Retina (tissue), 1 donor: ENCODE measurements at regions not wholly inside any gene's neighbourhood (a gene's known extent, or its start where the extent isn't known, plus 50 kb on each side); places are given as distances from the start of the nearest gene placed in this dataset.
"Not testable (repeated sequence)": the region's sequence is repeated elsewhere in the genome, so short reads cannot be mapped to it uniquely, and the experiment has no call there.

Experiments
- DNase-seq: peaks from one replicate; pipeline ENCODE4 v3.0.0-alpha.2; 2016

DNA sequence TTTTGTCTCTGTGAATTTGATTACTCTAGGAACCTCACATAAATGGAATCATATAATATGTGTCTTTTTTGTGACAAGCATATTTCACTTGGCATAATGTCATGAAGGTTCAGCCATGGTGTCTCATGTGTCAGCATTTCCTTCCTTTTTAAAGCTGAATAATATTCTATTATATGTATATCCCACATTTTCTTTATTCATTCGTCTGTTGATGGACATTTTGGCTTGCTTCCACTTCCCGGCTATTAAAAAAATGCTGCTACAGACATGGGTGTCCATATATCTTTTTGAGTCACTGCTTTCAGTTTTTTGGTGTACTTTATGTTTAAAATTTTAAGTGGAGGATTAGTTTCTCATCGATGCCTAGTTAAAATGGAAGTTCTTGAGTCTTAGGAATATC, 59.8 kb upstream of the C5orf63 start:
- DNase-seq, result no peak

- DNase-seq, result no peak
Measured at GRCh38 chr5:127136908-127137307, 63.6 kb upstream of the C5orf63 start.

DNA sequence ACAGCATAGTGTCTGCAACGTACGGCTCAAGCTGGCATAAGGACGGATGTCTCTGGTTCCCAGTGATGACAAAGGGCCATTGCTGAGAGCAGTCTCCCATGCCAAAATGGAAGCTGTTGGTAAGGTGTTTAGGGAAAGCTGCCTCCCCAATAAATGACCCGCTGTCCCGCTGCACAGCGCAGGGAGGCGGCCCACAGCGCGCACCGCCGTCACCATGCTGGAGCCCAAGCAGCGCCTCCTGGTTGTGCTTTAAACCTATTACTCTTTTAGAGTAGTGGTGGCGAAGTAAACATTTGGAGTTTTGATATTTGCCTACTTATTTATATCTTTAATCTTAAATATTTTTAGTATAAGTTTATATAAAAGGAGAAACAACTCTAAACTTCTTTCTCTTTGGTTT, 70.4 kb upstream of the C5orf63 start:
- no peak for DNase-seq

GRCh38 chr5:127153031-127153430, 79.7 kb upstream of the C5orf63 start:
- DNase-seq, result no peak

- DNase-seq, result no peak
Measured at GRCh38 chr5:127153521-127153920, 80.2 kb upstream of the C5orf63 start.

DNA sequence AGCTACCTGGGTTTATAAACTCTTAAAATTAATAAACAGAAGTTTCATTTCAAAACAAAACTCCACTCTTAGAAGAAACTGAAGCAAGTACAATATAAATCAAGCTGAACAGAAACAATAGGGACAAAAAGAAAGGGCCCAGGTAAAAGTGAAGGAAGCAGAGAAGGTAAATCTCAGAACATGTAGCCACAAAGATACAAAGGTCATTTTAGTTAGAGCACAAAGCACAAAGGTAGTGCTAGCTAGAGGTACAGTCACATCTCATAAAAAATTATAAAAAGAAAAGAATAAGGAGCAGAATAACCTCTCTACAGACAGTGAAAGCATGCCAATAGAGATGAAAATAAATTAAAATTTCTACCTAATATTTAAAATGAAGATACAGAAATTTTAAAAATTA, 90.4 kb upstream of the C5orf63 start:
- no peak for DNase-seq

DNA sequence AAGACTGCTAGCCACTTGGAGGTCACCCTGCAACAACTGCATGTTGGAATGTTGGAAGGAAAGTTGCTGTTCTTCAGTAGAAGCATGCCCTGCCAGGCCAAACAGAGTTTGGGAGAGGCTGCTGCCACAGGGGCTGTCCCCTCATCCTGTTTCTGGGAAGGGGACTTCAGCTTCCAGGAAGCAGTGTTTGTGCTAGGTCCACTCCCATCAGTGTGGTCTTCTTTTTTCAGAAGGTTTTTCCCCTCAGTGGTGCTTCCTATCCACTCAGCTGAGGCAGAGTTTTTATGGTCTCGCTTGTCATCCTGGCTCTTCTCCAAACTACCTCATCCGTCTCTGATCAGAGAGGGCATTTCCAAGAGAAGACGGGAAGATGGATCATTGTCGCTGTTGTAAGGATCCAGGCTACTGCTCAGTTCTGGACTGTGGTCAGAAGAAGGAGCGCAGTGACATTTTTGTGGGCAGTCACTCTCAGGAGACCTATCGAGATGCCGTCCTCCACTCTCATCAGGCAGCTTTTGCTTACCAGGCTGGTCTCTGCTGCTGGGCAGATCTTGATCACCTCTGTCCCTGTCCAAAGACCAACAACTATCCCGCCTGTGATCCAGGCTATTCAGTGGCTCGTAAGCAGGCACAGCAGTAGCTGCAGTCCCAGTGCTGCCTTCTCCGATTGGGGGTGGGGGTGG, 97.8 kb upstream of the C5orf63 start:
- no peak for DNase-seq

GRCh38 chr5:127176769-127177168, 103.5 kb upstream of the C5orf63 start:
- no peak for DNase-seq

DNA sequence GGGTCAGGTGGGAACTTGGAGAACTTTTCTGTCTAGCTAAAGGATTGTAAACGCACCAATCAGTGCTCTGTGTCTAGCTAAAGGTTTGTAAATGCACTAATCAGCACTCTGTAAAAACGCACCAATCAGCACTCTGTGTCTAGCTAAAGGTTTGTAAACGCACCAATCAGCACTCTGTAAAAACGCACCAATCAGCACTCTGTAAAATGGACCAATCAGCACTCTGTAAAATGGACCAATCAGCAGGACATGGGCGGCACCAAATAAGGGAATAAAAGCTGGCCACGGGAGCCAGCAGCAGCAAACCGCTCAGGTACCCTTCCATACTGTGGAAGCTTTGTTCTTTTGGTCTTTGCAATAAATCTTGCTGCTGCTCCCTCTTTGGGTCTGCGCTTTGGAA, 108.0 kb upstream of the MEGF10 start:
- not testable (repeated sequence) for DNase-seq

- DNase-seq, result no peak
Measured at GRCh38 chr5:127183332-127183731, 107.3 kb upstream of the MEGF10 start.

- no peak for DNase-seq
Measured at GRCh38 chr5:127184851-127185250, 105.7 kb upstream of the MEGF10 start.

GRCh38 chr5:127186657-127187056, 103.9 kb upstream of the MEGF10 start:
- DNase-seq, result no peak

DNA sequence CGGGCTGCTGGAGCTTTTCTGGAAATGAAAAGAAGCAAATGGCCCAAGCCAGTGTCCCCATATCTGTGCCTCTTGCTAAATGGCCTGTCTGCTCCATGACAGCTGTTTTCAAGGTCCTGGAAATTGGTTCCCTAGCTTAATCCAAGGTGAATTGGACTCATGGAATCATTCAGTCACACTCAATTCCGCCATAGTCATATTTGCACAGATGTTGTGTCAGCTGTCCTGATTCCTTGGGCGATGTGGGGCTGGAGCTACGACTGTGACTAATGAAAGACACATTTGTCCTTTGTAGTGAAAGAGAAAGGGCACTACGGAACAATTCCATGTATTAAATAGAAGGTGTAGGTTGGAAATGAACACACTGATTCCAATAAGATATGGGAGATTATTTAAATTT, 102.9 kb upstream of the MEGF10 start:
- DNase-seq, result no peak

- no peak for DNase-seq
Measured at GRCh38 chr5:127192150-127192549, 98.4 kb upstream of the MEGF10 start.

- no peak for DNase-seq
Measured at GRCh38 chr5:127192836-127193338, 97.7 kb upstream of the MEGF10 start.

- DNase-seq, result no peak
Measured at GRCh38 chr5:127196042-127196441, 94.6 kb upstream of the MEGF10 start.

DNA sequence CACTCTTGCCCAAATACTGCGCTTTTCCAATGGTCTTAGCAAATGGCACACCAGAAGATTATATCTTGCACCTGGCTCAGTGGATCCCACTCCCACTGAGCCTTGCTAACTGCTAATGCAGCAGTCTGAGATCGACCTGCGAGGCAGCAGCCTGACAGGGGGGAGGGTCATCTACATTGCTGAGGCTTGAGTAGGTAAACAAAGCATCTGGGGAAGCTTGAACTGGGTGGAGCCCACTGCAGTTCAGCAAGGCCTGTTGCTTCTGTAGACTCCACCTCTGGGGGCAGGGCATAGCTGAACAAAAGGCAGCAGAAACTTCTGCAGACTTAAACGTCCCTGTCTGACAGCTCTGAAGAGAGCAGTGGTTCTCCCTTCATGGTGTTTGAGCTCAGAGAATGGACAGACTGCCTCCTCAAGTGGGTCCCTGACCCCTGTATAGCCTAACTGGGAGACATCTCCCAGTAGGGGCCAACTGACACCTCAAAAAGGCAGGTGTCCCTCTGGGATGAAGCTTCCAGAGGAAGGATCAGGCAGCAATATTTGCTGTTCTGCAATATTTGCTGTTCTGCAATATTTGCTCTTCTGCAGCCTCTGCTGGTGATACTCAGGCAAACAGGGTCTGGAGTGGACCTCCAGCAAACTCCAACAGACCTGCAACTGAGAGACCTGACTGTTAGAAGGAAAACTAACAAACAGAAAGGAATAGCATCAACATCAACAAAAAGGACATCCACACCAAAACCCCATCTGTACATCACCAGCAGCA, 93.0 kb upstream of the MEGF10 start:
- not testable (repeated sequence) for DNase-seq

DNA sequence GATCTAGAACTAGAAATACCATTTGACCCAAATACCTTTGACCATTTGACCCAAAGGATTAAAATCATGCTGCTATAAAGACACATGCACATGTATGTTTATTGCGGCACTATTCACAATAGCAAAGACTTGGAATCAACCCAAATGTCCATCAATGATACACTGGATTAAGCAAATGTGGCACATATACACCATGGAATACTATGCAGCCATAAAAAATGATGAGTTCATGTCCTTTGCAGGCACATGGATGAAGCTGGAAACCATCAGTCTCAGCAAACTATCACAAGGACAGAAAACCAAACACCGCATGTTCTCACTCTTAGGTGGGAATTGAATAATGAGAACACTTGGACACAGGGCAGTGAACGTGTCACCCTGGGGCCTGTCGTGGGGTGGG, 87.9 kb upstream of the MEGF10 start:
- DNase-seq, result not testable (repeated sequence)

DNA sequence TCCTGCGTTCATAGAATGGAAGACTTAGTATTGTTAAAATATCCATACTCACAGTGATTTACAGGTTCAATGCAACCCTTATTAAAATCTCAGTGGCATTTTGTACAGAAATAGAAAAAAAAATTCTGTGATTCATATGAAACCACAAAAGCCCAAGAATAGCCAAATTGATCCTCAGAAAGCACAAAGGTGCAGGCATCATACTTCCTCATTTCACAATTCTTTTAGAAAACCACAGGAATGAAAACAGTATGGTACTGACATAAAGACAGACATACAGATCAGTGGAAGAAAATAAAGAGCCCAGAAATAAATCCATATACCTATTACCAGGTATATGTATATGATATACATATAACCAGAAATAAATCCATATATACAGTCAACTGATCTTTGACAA, 86.8 kb upstream of the MEGF10 start:
- no peak for DNase-seq

- DNase-seq, result no peak
Measured at GRCh38 chr5:127205147-127205546, 85.4 kb upstream of the MEGF10 start.

DNA sequence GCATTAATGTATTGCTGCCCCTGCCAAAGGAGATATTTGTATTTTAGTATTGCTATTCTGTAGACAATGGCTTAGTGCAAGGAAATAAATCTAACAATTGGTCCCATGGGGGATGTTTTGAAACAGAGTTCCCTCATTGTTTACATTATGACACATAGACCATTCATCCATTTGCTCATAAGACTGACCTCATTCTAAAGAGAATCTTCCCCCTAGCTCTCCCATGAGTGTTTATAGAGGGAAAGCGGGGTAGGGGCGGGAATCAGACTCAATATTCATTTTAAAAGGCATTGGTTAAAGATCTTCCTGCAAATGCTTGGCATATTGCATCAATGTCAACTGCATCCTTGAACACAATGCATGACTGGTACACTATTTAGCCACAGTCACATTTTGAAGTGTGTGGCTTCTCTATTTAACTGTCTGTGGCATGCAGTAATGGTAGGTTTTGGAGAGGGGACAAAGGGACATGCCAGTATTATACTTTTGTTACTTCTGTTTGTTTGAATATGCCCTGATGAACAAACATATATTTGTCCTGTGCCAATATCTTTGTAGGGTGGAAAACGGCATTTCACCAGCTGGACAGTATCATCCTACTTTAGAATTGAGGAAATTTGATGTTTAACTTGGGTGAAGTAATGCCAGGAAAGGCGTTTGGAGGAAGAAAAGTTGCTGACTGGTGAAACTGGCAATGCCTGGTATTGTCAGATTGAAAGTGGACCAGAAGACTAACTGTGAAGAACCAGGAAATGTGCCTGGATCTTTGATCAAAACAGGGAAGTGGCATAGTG, 84.1 kb upstream of the MEGF10 start:
- no peak for DNase-seq

DNA sequence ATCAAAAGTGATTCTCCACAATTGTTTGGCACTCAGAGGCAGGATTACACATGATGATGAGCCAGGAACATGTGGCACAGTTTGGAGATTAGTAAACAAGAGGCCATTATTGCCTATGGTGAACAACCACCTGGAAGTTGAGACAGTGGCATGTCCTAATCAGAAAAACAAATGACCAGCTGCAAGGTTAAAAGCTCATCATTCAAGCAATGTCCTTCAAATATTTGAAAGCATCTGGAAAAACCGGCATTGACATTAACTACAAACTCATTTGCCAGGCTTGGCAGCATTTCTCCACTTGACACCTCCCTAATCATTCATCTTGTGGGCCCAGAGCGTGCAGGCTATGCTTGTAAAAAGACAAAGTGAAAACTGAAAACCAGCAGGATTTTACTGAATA, 80.6 kb upstream of the MEGF10 start:
- no peak for DNase-seq

GRCh38 chr5:127213231-127213630, 77.4 kb upstream of the MEGF10 start:
- DNase-seq, result no peak

GRCh38 chr5:127216143-127216542, 74.5 kb upstream of the MEGF10 start:
- DNase-seq, result no peak
